Stimulated activated CD4-positive, alpha-beta T cell treated with anti-CD3 and anti-CD28 coated beads, Interleukin-4, amount 100 ng/mL, for 48 hours (primary cell): ENCODE measurements at regions not wholly inside any gene's neighbourhood (a gene's known extent, or its start where the extent isn't known, plus 50 kb on each side); places are given as distances from the start of the nearest gene placed in this dataset.

Experiments used
- DNase-seq, 2 donors: peaks; one replicate each; pipeline ENCODE4 v3.0.0-alpha.2; 2020; ENCODE audit warnings: low read depth in 2 of 2

DNA sequence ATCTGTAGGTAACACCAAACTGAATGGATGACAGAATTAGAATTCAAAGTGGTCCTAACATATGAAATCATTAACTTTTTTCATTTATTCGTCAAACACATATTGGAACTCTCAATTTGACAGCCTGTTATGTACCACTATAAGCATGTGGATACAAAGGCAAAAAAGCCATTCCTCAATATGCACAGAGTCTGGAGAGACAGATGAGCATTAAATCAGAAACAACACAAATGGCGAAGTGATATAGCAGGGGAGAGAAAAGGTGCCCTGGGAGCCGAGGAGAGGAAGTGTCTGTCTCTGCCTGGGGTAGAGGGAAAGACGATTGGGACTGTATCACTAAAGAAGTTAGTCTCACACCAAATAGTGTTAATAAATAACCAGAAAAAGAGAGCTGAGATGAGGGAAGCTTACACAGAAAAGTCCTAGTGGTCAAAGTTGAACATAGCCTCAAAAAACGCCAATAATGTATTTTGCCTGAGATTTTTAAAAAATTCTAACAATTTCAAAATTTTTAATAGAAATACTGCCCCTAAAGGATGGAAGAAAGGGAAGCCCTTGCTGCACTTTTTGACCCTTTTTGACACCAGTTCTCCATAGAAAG is 417.5 kb downstream of the TUSC7 start:
- DNase-seq: no peak

DNA sequence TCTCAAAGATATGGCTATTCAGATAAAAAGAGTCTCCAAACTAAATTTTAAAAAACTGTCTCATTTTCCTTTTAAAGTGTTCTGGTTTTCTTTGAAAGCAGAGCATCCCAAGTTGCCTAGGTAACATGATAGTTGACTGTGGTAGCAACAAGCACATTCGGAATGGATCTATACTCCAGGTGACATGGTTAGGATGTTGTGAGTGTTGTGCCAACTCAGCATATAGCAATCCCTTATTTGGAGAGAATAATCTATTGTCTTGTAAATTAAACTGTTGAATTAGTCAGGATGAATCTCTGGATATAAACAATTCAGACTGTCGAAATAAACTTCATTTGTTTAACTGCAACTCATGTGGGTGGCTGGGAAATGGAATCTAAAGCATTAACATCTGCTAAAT is 418.6 kb downstream of the TUSC7 start:
- DNase-seq: no peak

DNA sequence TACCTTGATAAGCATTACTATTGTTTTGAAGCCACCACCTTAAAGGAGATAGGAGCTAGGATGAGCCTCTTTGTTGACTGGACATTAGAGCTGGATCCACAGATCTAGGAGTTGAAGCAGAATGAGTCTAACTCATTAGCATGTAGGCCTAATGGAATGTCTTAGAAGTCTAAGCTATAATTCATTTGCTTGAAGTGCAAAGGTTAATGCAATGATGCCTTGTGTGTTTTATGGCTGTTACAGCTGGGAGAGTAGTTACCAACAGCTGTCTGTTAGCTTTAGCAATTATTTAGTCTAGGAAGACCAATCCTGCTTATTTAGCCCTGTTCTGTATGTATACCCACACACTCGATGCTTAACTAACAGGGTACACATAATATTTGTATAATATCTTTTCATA is 419.3 kb downstream of the TUSC7 start:
- no peak for DNase-seq

DNA sequence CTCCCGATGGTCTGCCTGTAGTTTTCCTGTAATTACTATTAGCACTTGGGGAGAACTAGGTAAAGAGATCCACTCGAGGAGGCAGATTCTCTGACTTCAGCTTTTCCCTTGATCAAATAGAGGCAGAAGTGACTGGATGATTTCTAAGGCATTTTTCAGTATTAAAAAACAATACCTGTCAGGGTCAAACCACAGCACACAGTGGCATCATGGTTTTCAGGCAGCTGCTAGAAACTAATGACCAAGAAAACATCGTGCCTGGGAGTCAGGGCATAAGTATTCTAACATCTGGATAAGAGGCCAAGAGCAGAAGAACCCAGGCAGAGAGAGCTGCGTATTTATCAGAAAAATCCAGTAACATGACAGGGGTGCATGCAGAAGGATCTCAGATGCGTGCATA is 419.9 kb downstream of the TUSC7 start:
- DNase-seq: no peak

DNA sequence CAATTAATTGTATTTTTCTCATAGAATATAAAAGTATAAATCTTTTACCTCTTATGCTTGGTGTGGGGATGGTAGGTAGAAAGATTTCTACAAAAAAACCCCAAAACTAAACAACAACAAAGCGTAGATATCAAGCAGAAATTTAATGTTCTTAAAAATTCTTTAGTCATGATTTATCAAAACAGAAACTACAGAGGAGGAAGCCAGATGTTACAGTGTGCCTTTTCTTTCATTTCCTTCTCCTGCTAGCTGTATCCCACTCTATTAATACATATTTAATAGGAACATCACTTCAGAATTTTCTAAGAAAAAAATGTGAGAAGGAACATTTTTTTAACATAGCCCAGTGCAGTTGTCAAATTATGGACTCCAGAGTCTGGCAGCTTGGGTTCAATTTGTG is 420.6 kb downstream of the TUSC7 start:
- DNase-seq: no peak

DNA sequence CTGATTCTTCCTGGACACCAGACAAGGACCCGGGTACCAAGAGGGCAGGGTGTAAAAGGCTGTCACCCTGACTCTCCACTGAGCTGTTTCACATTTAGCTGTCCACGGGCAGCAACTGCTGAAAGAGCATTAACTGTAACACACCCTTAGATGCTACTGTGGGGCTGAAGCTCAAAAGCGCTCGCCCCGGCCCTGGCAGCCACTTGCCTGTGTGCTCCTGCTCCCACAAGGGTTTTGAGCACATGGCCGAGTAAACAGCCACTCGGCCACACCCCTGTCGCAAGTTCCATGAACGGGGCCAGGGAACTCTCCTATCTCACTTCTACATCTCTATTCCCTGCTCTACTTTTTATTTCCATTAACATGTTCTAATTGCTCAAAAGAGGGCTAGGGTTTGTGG is 421.7 kb downstream of the TUSC7 start:
- DNase-seq: no peak

DNA sequence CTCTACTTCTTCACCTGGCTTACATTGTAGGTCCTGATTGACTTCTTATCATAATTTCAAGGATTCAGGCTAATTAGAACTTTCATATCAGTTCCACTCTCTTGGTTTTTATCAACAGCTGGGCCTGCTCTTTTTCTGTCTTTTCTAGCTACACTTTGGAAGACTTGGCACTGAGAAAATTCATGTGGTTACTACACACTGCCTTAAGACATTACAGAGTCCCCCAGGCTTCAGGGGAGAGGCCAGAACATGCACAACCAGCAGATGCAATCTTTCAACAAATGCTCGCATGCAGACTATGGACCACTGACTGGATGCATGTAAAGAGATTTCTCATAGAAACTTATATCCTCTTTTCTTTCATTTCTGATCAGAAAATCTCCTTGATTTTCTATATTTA is 423.5 kb downstream of the TUSC7 start:
- DNase-seq: no peak

DNA sequence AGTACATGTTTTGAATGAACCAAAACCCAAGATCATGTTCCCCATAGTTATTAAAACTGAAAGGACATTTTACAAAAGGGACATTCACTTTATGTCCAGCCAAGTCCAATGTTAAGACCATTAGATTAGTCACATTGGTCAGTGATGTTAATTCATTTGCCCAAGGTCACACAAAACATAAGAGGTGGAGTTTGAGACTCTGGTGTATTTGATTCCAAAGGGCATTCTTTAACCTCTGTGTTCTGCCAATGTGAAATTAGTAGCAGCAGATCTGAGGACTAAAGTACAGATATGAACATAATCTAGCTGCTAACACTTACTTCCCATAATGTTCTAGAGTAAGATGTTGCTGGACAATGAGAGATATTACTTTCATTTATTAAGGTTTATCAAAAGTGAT is 425.6 kb downstream of the TUSC7 start:
- no peak for DNase-seq

DNA sequence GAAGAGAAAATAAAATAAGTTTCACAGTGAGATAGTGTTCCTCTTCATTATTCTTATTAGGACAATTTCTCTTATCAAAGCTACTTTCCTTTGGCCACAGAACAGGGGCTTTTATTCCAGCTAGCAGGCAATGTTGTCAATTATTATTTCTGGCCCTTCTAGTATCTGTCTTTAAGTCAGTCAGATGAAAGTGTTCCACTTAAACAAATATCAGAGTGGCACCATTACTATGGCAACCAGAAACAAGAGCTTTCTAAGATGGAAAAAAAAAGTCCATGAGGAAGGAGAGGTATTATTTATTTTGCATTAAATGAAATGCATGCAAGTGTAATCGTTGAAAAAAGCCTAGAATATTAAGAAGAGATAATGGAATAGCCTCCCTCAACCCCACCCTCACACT is 426.4 kb downstream of the TUSC7 start:
- DNase-seq: no peak

DNA sequence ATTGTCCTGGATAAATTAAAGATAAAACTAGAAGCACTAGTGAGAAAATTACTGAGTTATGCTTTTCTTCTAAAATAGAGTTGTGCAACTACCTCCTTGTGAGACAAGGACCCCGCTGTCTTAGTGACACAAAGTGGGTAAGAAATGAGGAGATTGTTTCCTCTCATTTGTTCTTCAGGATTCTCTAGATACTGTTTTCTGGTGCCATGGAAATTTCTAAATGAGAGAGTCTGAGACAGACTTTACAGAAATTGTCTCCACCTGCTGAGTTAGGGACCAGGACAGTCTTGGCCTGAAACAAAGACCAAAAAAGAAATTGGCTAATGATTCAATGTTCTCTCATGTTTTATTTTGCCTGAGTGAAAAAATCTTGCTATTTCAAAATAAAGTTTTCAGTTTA is 427.5 kb downstream of the TUSC7 start:
- DNase-seq: no peak

DNA sequence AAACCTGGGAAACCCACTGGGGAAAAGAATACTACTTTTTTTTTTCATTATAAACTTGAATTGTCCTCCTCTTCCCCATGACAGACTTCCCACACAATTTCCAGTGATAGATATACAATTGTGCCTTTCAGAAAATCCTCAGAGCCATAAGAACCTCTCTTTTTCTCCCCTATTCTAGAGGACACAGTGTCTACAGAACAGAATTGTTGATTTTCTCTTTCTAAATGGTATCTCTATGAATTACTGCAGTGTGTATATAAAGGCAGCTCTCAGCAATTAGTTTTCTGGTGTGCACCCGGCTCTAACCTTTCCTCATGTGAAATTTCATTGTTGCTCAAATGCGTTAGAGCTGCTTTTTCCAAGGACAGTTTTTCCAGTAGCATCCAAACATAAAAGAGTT is 430.1 kb downstream of the TUSC7 start:
- no peak for DNase-seq

DNA sequence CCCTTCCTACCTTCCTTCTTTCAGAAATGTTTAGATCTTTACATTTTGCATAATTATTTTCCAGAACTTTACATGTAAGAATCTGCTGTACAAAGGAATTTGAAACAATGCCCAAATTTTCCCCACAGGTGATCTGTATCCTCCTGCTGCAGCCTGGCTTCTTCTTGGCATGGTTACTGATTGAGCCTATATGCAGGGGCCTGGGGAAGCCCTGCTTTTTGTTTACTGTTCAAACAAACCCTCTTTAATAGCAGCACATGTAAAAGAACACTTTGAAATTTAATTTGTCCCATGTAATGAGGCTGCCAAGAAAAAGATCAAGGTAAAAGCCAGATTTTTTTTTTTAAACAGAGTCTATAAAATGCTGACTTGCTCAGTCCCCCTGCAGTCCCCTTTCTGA is 432.2 kb downstream of the TUSC7 start:
- no peak for DNase-seq

DNA sequence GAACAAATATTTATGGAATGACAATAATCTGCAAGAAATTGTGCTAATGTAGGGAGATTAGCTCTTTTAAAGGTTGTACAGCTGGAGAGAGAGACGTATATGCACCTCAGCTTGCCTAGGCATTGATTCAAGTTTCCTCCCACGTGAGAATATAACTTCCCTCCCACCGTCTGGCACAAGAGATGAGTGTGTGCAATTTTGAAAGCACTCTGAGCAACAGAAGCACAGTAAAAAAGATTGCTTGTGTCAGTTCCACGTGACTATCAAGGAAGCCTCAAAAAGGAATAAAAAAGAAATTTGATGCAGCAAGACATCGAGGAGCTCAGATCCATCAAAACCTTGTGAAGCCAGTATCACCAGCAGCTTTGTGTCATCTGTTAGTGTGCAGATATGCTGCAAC is 435.3 kb downstream of the TUSC7 start:
- DNase-seq: no peak

DNA sequence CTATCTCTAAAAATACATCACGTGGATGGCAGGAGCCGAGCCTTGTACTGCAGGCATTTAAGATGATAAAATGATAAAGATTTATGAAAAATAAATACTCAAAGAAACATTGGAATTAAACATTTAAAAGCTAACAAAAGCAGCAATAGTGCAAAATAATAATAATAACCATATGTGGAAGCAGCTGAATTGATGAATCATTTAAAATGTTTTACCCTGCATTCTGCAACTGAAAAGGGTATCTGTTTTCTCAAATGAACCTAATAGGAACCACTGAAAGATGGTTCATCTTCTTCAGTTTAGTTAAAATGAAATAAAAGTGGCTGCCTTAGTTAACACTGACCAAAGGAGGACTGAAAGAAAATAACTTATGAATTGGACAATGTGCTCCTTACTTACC is 436.1 kb downstream of the TUSC7 start:
- DNase-seq: no peak

DNA sequence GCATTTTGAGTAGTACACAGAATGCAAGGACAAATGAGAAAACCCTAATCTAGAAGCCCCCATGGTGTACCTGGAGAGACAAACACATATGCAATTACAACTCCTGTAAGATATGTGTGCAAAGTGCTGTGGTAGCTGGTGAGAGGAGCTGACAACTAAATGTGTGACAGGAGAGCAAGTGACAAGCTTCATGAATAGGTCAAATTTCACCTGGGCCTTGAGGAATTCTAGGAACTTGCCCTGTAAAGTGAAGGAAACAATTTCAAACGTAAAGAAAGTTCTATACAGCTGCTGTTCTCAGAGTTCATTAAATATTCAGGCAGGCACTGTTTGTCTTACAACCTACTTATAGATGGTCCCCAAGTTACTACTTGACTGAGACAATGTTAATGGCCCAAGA is 437.0 kb downstream of the TUSC7 start:
- no peak for DNase-seq

DNA sequence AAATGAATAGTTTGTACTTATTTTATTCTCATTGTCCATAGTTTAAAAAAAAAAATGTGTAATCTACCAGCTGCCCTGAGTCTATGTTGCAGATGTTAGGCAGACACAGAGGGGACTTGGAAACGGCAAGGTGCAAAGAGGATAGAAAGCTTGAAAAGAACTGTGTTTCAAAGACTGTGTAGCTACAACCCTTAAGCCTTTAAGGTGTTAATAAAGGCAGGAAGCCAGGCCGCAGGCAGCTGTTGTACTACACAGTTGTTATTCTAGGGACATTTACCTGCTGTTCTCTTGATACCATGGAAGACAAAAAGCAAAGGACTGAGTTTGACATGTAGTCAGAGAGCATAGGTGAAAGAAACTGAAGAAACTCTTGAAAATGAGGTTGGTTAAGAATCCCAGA is 440.0 kb downstream of the TUSC7 start:
- no peak for DNase-seq

DNA sequence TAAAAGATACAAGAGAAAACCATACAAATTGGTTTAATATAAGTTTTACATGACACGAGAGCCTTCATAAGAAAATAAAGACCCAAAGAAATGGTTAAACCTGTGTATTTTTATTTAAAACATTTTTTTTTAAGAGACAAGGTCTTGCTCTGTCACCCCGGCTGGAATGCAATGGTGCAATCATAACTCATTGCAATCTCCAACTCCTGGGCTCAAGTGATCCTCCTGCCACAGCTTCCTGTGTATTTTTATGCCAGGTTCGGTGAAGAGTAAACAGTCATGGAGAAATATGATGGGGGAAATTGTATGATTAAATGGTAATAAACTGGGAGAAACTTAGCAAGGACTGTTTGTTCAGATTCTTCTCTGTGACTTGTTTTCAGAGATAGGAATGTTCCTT is 441.0 kb downstream of the TUSC7 start:
- no peak for DNase-seq

DNA sequence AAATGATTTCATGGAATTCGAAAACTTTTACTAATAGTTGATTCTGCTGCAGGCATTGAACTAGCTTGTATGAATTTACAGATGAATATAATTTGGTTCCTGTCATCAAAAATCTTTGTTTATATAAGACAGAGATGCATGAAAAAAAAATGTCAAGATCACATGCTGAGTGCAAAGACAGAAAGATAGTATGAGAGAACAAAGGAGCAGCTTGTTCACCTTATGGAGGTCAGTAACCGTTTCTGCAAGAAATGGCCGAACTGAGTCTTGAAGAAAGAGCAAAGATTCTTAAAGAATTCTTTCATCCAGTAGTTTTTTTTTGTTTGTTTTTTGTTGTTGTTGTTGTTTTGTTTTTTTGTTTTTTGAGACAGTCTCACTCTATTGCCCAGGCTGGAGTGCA is 450.6 kb downstream of the TUSC7 start:
- DNase-seq: no peak

DNA sequence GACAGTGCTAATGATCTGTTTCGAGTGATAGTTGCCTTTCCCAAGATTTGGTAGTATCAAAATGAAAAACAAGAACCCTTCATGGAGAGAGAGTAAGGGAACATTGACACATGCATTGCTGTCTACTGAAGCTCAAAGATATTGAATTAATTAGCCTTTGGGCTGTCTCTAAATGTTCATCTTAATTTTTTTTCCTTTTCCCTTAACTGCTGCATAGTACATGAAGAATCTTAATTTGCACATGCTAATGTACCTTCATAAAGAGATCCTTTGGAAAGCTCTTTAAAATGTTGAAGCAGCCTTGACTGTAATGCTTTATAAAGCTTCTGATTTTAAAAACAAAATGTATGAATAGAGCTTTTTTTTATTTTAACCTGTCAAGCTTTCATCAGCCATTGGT is 452.2 kb downstream of the TUSC7 start:
- DNase-seq: no peak

DNA sequence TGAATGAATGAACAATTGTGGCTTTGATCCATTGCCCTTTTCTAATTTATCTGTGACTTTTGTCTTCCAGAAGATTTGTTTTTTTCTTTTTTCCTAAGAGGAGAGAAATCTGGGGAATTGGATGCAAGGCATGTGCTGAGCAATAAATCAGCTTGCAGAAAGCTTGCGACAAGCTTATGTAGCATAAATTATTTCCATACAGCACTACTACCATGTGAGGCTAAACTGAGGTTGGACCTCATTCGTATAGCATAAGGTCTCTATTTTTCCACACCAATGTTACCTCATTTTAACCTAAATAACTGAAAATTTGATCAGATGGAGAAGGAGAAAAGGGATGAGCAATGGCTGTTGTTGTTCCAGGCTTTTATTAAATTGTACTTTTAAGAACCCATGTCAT is 455.6 kb downstream of the TUSC7 start:
- no peak for DNase-seq

DNA sequence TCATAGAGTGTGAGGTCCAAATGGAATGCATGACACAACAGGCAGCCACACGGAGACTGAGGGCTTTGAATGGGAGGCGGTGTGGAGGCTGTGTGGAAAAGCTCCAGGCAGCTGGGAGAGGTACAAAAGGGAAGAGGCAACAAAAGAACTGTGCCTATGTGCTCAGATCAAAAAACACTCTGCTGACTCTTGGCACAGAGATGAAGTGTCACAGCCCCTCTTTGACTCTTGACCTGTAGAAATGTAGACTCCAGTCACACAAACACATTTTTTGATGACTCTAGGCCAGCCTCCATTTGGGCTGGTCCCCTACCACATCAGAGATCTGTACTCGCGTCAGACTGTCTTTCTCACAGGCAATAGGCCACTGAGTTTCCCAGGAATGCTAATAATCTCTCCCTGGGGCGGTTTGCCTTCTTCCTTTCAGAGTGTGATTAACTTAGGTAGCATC is 456.0 kb downstream of the TUSC7 start:
- no peak for DNase-seq

DNA sequence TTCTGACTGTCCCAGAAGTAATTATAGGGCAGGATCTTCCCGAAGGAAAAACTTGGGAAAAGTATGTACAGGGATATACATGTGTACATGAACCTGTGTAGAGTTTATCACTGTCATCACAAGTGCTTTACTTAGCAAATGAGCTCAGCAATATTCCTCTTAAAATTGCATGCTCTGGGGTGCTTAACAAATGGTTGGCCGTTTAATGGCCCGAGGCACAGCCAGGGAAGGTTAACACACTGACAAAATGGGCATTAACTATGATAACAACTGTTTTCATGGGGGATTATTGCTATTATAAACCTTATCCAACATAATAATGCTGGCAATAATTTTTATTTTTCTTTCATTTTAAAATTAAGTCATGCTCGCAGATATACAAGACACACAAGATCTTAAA is 459.3 kb downstream of the TUSC7 start:
- DNase-seq: no peak

DNA sequence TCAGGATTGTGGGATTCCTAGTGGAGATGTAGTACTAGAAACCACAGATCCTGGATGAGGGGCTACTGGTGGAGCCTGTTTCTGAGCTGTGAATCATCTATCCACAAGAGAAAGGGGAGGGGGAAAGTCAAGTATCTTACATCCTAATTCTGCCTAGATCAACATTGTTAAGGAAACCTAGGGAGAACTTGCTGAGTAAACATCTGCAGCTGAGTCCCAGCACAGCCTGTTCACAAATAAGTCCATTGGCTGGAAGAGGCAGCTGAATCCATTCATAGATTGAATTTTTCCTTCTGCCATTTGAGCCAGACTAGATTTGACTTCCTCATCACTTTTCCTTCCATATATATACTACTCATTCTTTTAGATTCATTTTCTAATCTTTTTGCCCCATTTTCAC is 460.5 kb downstream of the TUSC7 start:
- no peak for DNase-seq

DNA sequence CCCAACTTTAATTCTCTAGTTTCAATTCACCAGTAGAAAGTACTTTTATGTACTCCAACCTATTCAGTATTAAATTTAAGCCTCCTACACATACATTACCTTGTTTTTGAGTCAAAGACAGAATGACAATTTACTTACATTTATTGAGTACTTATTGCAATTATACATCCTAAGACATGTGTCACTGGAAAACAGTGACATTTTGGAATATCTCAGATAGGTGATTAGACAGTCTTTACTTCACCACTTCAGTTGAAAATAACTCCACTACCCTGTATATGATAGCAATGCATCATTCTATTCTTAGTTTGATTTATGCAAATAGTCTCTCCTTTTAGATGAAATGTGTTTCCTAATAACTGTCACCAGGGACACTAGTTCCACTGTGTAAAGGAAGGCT is 461.5 kb downstream of the TUSC7 start:
- DNase-seq: no peak

DNA sequence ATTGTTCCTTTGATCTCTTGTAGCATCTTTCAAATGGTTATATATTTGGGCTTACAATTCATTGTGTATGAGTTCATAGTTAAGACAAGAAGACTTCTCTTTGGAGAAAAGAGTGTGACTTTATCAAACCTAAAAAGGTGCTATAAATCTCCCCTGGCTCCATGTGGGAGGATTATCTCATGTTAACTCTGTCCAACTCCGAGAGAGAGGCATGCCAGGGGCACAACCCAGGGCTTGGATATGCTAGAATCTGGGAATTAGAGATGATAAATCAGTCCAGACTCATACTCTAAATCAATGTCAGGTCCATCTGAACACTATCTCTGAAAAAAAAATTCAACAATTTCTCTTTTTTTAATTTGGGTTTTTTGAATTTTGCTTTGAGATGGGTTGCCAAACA is 462.8 kb downstream of the TUSC7 start:
- DNase-seq: no peak
